K562 (cell line): ENCODE measurements at regions not wholly inside any gene's neighbourhood (a gene's known extent, or its start where the extent isn't known, plus 50 kb on each side); places are given as distances from the start of the nearest gene placed in this dataset.
"Not testable (repeated sequence)": the region's sequence is repeated elsewhere in the genome, so short reads cannot be mapped to it uniquely, and the experiment has no call there.

Experiments used
- CBX1 ChIP-seq: sonication (generic); IDR thresholded peaks from 2 replicates; pipeline ENCODE4 v1.6.1; 2016; ENCODE audit warnings: antibody characterized with exemption, low read depth, mild to moderate bottlenecking
- CREM ChIP-seq: IDR thresholded peaks from 2 replicates; pipeline ENCODE4 v1.6.1; 2014; ENCODE audit warnings: antibody characterized with exemption, low read depth
- GABPA ChIP-seq: fragments of 200-800 bp; sonication (Bioruptor generic); conservative IDR thresholded peaks from 2 replicates; pipeline ENCODE4 v1.6.1; 2016; ENCODE audit warnings: low read depth, missing genetic modification characterization, missing compliant biosample characterization
- GABPB1 ChIP-seq: sonication (generic); formaldehyde crosslinking; IDR thresholded peaks from 2 replicates; pipeline ENCODE4 v1.8.0; 2022; ENCODE audit warnings: mild to moderate bottlenecking, missing genetic modification reagents
- PHF8 ChIP-seq: fragments of 200-600 bp; sonication (generic); IDR thresholded peaks from 2 replicates; pipeline ENCODE4 v1.6.1; 2012; ENCODE audit warnings: mixed run types, mild to moderate bottlenecking, inconsistent platforms, low read length, moderate library complexity, borderline replicate concordance
- TF ChIP-seq, protein P1 (sequence below): fragments of 200-800 bp; sonication (Bioruptor generic); IDR thresholded peaks from 2 replicates; pipeline ENCODE4 v1.6.1; 2017; ENCODE audit warnings: missing genetic modification characterization, missing compliant biosample characterization
- TF ChIP-seq, protein P2 (sequence below), 2 experiments: fragments of 450-650 bp in 1 of 2; sonication (generic) in 1 of 2; formaldehyde crosslinking in 1 of 2; IDR thresholded peaks; 2 replicates each; pipeline versions ENCODE4 v1.7.1 to v1.9.0; 2016 to 2022; ENCODE audit warnings: inconsistent platforms in 1 of 2, mild to moderate bottlenecking in 1 of 2, missing genetic modification reagents in 1 of 2
- TF ChIP-seq, protein P3 (sequence below), 2 experiments: IDR thresholded peaks; 2 replicates each; pipeline ENCODE4 v1.6.1; 2011; ENCODE audit warnings: borderline replicate concordance in 1 of 2, control low read depth in 1 of 2, low read depth in 1 of 2, low read length in 1 of 2, mild to moderate bottlenecking in 1 of 2, mixed read lengths in 1 of 2, moderate library complexity in 1 of 2; ENCODE audit not compliant: insufficient read depth in 1 of 2, insufficient read length in 1 of 2, poor library complexity in 1 of 2, severe bottlenecking in 1 of 2; ENCODE audit errors: extremely low read depth in 1 of 2

DNA sequence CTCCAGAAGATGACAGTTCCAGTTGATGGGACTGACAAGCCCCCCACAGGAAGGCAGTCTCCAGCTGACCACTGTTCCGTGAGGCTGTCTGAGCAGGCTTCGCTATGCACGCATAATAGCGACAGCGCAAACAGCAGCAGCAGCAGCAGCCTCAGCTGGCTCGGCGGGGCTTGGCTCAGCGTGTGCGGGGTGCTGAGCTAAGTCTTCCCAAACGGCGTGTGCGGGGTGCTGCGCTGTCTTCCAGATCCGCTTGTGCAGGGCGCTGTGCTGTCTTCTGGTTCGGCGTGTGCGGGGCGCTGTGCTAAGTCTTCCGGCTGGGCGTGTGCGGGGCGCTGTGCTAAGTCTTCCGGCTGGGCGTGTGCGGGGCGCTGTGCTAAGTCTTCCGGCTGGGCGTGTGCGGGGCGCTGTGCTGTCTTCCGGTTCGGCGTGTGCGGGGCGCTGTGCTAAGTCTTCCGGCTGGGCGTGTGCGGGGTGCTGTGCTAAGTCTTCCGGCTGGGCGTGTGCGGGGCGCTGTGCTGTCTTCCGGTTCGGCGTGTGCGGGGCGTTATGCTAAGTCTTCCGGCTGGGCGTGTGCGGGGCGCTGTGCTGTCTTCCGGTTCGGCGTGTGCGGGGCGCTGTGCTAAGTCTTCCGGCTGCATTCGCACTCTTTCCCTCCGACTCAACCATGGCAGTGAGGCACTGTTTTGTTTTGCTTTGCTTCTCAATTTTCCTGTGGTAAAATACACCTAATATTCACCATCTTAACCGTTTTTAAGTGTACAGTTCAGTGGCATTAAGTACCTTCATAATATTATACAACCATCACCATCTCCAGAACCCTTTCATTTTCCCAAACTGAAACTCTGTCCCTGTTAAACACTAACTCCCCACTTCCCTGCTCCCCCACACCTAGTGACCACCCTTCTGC lies 156.1 kb downstream of the BMP7 start (continued):
- TF ChIP-seq, protein P1, sequence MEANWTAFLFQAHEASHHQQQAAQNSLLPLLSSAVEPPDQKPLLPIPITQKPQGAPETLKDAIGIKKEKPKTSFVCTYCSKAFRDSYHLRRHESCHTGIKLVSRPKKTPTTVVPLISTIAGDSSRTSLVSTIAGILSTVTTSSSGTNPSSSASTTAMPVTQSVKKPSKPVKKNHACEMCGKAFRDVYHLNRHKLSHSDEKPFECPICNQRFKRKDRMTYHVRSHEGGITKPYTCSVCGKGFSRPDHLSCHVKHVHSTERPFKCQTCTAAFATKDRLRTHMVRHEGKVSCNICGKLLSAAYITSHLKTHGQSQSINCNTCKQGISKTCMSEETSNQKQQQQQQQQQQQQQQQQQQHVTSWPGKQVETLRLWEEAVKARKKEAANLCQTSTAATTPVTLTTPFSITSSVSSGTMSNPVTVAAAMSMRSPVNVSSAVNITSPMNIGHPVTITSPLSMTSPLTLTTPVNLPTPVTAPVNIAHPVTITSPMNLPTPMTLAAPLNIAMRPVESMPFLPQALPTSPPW (CRISPR knock-in tag) = peak; percentile 38; the same call in 1 of the 2 replicates
- TF ChIP-seq, protein P2, sequence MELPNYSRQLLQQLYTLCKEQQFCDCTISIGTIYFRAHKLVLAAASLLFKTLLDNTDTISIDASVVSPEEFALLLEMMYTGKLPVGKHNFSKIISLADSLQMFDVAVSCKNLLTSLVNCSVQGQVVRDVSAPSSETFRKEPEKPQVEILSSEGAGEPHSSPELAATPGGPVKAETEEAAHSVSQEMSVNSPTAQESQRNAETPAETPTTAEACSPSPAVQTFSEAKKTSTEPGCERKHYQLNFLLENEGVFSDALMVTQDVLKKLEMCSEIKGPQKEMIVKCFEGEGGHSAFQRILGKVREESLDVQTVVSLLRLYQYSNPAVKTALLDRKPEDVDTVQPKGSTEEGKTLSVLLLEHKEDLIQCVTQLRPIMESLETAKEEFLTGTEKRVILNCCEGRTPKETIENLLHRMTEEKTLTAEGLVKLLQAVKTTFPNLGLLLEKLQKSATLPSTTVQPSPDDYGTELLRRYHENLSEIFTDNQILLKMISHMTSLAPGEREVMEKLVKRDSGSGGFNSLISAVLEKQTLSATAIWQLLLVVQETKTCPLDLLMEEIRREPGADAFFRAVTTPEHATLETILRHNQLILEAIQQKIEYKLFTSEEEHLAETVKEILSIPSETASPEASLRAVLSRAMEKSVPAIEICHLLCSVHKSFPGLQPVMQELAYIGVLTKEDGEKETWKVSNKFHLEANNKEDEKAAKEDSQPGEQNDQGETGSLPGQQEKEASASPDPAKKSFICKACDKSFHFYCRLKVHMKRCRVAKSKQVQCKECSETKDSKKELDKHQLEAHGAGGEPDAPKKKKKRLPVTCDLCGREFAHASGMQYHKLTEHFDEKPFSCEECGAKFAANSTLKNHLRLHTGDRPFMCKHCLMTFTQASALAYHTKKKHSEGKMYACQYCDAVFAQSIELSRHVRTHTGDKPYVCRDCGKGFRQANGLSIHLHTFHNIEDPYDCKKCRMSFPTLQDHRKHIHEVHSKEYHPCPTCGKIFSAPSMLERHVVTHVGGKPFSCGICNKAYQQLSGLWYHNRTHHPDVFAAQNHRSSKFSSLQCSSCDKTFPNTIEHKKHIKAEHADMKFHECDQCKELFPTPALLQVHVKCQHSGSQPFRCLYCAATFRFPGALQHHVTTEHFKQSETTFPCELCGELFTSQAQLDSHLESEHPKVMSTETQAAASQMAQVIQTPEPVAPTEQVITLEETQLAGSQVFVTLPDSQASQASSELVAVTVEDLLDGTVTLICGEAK (IDR thresholded peaks at IDR 0.05) = peak; percentile 74
- TF ChIP-seq, protein P2 (CRISPR knock-in tag; IDR thresholded peaks at IDR 0.05) = not testable (repeated sequence)
- TF ChIP-seq CREM (0 out of 2 replicates have a peak, but pooled peaks have one; percentile 22), GABPB1 (CRISPR knock-in tag) (peak; percentile 91), CBX1 (0 out of 2 replicates have a peak, but pooled peaks have one; percentile 41), PHF8 (peak; percentile 23; the same call in 1 of the 2 replicates), GABPA (tag) (peak; percentile 93)
- TF ChIP-seq, protein P3, sequence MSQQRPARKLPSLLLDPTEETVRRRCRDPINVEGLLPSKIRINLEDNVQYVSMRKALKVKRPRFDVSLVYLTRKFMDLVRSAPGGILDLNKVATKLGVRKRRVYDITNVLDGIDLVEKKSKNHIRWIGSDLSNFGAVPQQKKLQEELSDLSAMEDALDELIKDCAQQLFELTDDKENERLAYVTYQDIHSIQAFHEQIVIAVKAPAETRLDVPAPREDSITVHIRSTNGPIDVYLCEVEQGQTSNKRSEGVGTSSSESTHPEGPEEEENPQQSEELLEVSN (IDR thresholded peaks at IDR 0.05; ENCODE audit: borderline replicate concordance in 1 of 2, extremely low read depth in 1 of 2, insufficient read depth in 1 of 2, insufficient read length in 1 of 2, low read depth in 1 of 2, low read length in 1 of 2, poor library complexity in 1 of 2, severe bottlenecking in 1 of 2) = peak; percentile 35 to 45
